Posterior vena cava (tissue), 2 donors: ENCODE measurements at regions not wholly inside any gene's neighbourhood (a gene's known extent, or its start where the extent isn't known, plus 50 kb on each side); places are given as distances from the start of the nearest gene placed in this dataset.
A peak's percentile ranks its signal among the peaks of the same experiment; 100 is the strongest.
"Not testable (repeated sequence)": the region's sequence is repeated elsewhere in the genome, so short reads cannot be mapped to it uniquely, and the experiment has no call there.

Experiments used
- DNase-seq: peaks from one replicate; pipeline ENCODE4 v3.0.0-alpha.2; 2020; ENCODE audit warnings: low spot score
- intact Hi-C, 2 donors: fragments of 100-400 bp; cut with DNase I; formaldehyde crosslinking; loops; one replicate each; pipeline versions ENCODE4 v1.14.1 to v1.14.2; 2022 to 2023
- donor health status: DM: yes; HTN: yes; CAD: no.
- donor health status: DM: yes; HTN: yes; CAD: no.

DNA sequence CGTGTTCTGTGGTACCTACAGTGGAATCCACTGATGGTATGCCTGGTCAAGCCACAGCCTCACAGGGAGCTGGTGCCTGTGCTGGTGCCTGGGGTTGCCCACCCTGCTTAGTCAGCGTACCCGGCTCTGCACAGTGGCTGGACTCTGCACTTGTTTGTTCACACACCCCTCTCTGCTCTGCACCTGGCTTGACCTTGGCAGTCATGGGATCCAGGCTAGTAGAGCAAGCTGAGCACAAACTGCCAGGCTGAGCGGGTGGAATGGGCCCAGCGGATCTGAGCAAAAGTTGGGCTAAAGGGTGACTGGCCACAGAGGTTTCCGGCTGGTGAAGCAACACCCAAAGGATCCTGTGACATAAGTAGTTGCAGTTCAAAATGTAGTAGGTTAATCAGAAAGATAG lies 163.5 kb downstream of the CDH19 start:
- intact Hi-C loops = no loop called here
- peak; percentile 72 for DNase-seq

DNA sequence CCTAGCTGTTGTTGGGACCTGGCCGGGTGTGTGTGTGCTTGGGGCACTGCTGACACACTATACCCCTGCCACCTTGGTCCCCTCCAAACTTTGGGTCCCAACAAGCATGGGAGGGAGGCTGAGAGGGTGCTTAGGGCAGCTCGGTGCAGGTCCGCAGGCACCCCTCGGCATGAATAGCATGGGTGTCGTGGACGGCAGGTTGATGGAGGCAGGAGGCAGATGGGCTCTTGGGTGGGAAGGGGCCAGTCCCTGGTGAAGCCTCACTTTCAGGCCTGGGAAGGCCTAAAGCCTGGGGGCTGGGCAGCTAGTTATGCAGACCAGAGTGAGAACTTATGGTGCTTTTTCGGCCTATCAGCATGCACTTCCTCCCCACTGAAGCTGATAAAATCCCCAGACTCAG lies 164.2 kb downstream of the CDH19 start:
- intact Hi-C loops = no loop called here
- DNase-seq = no peak

GRCh38 chr18:66438711-66439536 lies 165.0 kb downstream of the CDH19 start:
- no peak for DNase-seq
- intact Hi-C loops = no loop called here

- intact Hi-C loops = no loop called here
- no peak for DNase-seq
These were observed 171.3 kb downstream of the CDH19 start for GRCh38 chr18:66432636-66433035.

DNA sequence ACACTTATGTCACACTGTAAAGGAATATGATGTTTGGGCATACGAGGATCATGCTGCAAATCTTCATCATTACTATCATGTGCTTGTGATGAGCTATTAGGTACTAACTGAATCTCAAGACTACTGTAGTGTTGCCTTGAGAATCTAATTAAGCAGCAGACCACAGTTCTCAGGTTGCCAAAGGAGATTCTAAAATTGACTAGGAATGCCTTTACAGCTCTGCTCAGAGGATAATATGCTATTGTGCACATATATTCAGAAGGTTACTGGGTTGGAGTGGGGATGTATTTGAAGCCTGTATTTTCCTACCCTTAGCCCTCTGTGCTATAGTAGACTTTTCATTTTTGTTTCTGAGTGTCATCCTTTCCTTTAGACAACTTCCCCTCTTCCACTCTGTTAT lies 175.1 kb downstream of the CDH19 start:
- intact Hi-C loops = no loop called here
- DNase-seq = no peak

DNA sequence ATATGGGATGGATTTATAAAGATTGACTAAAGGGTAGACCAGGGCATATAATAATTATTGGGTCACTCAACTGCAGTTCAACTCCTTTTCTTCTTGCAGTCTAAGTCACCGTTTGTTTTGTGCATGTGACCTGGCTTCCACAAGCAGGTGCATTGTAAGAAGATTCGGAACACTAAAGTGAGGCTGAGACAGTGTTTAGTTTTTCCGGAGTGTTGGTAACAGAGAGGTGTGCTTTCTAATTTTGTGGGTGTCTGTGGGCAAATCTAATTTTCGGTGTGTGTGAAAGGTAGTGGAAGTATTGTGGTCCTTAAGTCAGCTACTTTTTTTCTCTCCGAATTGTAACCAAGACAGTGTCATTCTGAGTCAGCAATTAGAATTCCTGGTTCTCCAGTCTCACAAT lies 184.5 kb downstream of the CDH19 start:
- intact Hi-C loops = no loop called here
- no peak for DNase-seq

DNA sequence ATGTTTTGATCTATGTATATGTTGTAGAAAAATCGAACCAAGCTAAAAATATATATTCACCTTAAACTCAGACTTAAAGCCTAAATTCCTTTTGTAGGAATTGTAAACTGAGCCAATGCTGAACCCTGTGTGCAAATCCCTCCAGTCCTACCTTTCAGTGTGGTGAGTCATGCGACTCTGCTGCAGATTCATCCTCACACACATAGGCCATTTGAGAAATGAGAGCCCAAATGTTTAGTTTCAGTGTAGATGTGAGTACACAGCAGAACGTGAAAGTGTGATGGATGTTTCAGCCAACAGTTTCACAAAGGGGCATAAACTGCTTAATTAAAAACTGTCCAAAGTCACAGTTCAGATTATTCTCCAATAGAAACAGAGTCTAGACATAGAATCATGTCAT lies 193.2 kb downstream of the CDH19 start:
- no peak for DNase-seq
- intact Hi-C loops = no loop called here

DNA sequence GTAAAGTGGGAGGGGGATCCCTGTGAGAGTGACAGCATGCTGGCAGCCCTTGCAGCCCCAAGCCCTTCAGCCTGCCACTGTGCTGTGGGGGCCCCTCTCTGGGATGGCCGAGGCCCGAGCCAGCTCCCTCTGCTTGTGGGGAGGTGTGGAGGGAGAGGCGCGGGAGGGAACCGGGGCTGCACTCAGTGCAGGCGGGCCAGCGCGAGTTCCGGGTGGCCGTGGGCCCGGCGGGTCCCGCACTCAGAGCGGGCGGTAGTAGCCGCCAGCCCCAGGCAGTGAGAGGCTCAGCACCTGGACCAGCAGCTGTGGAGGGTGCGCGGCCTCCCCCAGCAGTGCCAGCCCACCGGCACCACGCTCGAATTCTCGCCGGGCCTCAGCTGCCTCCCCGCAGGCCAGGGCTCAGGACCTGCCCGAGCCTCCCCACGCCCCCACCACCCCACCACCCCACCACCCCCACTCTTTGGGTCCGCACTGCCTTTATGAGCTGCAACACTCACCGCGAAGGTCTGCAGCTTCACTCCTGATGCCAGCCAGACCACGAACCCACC lies 208.1 kb downstream of the CDH19 start:
- no peak for DNase-seq
- intact Hi-C loops = no loop called here

DNA sequence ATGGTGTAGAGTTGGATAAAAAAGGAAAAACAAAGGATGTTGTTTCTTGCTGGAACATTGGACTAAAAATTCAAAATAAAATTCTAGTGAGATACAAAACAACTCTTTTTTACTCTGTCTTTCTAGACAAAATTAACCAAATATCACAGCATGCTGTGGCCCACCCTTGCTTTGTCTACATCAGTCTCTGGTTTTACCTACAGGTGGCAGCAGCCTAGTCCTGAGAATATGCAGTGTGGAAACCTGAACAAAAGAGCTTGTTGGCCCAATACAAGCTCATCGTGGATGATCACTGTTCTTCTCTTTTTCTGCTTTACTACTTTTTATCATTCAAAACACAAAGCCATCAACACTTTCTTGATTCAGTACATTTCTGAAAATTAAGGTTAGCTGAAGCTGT lies 210.4 kb downstream of the CDH19 start:
- intact Hi-C loops = no loop called here

DNA sequence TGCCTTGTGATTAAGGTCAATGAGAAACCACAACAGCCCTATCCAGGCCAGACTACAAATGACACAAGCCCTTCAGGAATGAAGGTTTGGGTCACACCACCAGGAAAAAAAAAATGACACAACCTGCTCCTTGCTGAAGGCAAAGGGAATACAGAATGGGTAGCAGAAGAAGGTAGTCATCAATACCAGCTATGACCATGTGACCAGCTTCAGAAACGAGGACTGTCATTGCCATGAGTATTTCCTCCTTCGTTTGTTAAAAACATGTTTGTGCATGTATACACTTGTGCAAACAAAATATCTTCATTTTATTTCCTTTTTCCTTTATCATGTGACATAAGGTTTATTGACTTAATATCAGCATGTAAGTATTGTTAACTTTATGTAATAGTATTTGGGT lies 226.6 kb downstream of the CDH19 start:
- intact Hi-C loops = no loop called here
- DNase-seq = no peak

More for the DNA sequence above, 210.4 kb downstream of the CDH19 start:
- no peak for DNase-seq

DNA sequence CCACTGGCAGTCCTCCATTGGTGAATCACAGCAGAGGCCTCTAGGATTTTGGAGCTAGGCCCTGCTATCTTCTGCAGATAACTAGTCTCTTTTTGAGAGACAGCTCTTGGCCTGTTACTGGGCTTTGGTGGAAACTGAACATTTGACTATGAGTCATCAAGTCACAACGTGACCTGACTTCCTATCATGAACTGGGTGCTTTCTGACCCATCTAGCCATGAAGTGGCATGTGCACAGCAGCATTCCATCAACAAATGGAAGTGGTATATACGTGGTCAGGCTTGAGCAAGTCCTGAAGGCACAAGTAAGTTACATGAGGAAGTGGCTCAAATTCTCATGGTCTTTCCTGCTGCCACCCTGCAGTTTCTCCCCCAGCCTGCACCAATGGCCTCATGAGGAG lies 228.5 kb downstream of the CDH19 start:
- DNase-seq, intact Hi-C loops: not testable (repeated sequence)

DNA sequence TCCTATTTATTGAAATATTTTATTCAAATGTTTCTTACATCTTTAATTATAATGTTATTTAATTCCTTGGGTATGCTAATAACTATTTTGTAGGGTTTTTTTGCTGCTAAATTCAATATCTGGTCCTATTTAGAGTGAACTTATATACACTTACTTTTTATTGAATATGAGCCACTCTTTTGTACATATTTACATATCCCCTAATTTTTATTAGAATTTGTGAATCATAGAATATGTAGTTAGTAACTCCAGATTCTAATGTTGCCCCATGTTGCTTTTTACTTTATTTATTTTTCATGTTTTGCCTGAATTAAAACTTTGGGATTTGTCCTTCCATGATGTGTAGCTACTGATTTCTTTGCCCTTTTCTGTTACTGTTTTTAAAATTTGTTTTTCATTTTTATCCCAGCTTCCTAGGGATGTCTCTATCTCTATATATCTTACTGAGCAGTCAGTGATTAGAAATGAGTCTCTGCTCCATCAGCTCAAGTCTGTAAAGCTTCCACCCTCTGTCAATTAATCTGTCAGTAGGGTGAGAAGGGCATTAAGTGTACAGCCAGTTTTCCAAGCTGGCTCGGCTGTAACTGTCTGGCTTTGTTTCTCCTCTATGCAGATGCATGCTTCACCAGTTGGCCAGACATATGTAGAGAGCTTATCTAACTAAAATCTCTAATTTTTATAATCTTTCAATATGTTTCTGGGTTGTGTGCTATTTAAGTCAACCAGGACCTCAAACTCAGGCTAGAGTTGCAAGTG lies 256.9 kb downstream of the CDH19 start:
- DNase-seq = no peak
- intact Hi-C loops = no loop called here

DNA sequence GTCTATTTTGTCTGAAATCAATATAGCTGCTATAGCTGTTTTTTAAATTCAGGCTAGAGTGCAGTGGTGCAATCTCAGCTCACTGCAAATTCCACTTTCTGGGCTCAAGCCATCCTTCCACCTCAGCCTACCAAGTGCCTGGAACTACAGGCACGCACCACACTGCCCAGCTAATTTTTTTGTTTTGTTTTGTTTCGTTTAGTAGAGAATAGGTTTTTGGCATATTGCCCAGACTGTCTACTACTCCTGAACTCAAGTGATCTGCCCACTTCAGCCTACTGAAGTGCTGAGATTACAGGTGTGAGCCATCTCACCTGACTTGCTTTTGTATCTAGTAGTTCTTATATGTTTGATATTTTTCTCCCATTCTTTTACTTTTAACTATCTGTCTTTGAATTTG lies 259.7 kb downstream of the CDH19 start:
- DNase-seq = no peak
- intact Hi-C loops = no loop called here

- intact Hi-C loops = loop anchor here in 1 of 2 donors (2.0 kb wide), 1 partner anchor 22 kb away; no protein-coding TSS in a partner anchor
- DNase-seq = no peak
These were observed 261.3 kb downstream of the CDH19 start for GRCh38 chr18:66342577-66342976.

DNA sequence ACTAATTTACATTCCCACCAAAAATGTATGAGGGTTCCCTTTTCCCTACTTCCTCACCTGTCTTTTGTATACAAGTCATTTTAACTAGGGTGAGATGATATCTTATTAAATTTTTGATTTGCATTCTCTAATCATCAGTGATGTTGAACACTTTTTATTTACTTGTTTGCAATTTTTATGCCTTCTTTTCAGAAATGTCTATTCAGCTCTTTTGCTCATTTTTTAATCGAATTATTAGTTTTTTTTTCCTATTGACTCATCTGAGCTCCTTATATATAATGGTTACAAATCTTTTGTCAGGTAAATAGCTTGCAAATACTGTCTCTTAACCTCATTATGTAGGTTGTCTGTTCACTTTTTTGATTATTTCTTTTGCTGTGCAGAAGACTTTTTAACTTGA lies 269.4 kb downstream of the CDH19 start:
- intact Hi-C loops = no loop called here
- no peak for DNase-seq

DNA sequence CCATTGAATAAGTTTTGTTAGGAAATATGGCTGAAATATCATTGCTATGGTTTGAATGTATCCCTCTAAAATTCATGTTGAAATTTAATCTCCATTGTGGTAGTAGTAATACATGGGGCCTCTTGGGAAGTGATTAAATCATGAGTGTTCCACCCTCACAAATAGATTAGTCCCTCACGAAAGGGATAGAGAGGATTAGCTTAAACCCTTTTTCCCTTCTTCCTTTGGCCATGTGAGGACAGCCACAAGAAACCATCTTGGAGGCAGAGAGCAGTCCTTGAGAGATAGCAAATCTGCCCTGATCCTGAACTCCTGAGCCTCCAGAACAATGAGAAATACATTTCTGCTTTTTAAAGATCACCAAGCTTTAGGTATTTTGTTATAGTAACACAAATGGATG lies 274.2 kb downstream of the CDH19 start:
- intact Hi-C loops = no loop called here
- no peak for DNase-seq

DNA sequence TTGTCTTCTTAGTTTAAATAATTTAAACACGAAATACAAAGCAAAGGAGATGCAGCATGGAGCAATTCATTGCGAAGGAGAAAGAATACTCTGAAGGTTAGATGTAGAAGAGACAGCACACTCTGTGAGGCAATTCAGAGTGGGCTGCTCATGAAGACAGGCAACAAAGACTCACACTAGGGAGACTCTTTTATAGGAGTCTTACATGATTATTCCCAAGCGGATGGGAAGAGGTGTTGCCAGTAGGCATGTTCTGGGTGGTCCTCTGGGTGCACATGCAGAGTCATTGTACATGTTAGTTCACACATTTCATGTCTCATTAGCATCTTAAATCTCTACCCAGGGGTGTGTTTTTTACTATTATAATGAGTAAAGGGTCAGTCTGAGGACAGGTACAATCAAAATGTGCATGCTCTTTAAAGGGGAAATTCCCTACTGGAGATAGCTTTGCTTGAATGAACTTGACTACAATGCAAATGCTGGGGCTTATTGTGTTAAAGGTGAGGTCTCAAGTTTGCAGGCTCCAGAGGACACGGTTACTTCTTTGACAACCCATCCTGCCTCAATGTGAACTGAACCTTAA lies 275.5 kb downstream of the CDH19 start:
- DNase-seq = no peak
- intact Hi-C loops = no loop called here

DNA sequence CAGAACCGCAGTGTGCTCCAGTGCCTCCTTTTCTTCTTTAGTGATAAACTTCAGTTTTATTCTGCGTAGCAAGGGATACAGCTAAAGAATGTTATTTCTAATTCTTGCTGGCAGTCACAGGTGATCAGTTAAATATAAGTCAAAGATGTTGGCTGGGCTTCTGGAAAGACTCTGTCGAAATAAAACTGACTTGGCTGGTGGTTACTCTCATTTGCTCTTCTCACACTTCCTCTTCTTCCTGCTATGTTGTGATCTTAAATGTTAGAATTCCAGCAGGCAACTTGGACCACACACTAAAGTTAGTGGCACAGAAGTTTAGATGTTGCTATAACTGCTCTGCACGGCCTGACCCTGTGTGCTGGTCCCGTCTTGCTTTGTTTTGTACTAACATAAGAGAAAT lies 278.6 kb downstream of the CDH19 start:
- intact Hi-C loops = no loop called here
- DNase-seq = no peak

- DNase-seq = no peak
- intact Hi-C loops = no loop called here
These were observed 279.3 kb downstream of the CDH19 start for GRCh38 chr18:66324616-66325015.
